ENCODE measurements at regions not wholly inside any gene's neighbourhood (a gene's known extent, or its start where the extent isn't known, plus 50 kb on each side); places are given as distances from the start of the nearest gene placed in this dataset.

GRCh38 chr3:73926360-73927202 is 301.8 kb upstream of the PDZRN3 start:
- Histone ChIP-seq H3K4me2 (replicated peaks; ENCODE audit: extremely low read depth, low read length, poor library complexity, severe bottlenecking) (no peak overlapping the region), H3K79me2 (ENCODE audit: insufficient read depth, low read length) (no peaks in the 10 kb centered on the region), H3K9ac (ENCODE audit: insufficient read depth, low read length, poor library complexity, severe bottlenecking) (no peak overlapping the region), H4K20me1 (ENCODE audit: insufficient read depth, low read length) (no peaks in the 10 kb centered on the region), H2AFZ (ENCODE audit: insufficient read depth, low read depth, low read length, poor library complexity, severe bottlenecking) (no peak overlapping the region), H3K27me3 (ENCODE audit: control insufficient read depth in 2 of 2, insufficient read depth in 2 of 2, low read length in 2 of 2) (no peaks in the 10 kb centered on the region), H3K27ac (ENCODE audit: low read depth in 1 of 2, low read length in 2 of 2) (no peak overlapping the region), H3K4me1 (ENCODE audit: control insufficient read depth in 1 of 2, insufficient read depth in 2 of 2, low read length in 2 of 2) (no peaks in the 10 kb centered on the region), H3K4me3 (replicated peaks in 1 of 3; ENCODE audit: low read depth in 2 of 3, low read length in 3 of 3) (no peak overlapping the region), H3K36me3 (replicated peaks in 1 of 2; ENCODE audit: control insufficient read depth in 1 of 2, insufficient read depth in 2 of 2, low read length in 2 of 2) (no peaks in the 10 kb centered on the region), H3K9me3 (replicated peaks in 1 of 2; ENCODE audit: control insufficient read depth in 1 of 2, insufficient read depth in 1 of 2, low read length in 2 of 2) (peaks cover 0 to 2% of the 10 kb centered on the region in 2 donors)
- Mint-ChIP-seq H3K4me1 (no peaks in the 10 kb centered on the region), H3K4me3 (no peak overlapping the region), H3K9me3 (peaks cover 0 to 10% (median 3%) of the 10 kb centered on the region in 7 donors), H3K36me3 (no peaks in the 10 kb centered on the region), H3K27ac (no peak overlapping the region), H3K27me3 (ENCODE audit: low read depth in 3 of 3) (no peaks in the 10 kb centered on the region)
- 72% methylated on average over 3 of the region's 5 CpGs for WGBS (ENCODE audit: insufficient coverage)
- TF ChIP-seq CTCF (IDR thresholded peaks at IDR 0.05), result no peak
- intact Hi-C loops (cut with micrococcal nuclease), result no loop called here
- no peak for DNase-seq

GRCh38 chr3:73925011-73925410 is 300.3 kb upstream of the PDZRN3 start:
- DNase-seq, result no peak
- no peak overlapping the region for H3K4me3 ChIP-seq (replicated peaks in 1 of 3; ENCODE audit: low read depth in 2 of 3, low read length in 3 of 3)
- Mint-ChIP-seq H3K36me3 (no peaks in the 10 kb centered on the region), H3K9me3 (peaks cover 0 to 5% (median 2%) of the 10 kb centered on the region in 7 donors), H3K4me1 (no peaks in the 10 kb centered on the region), H3K27me3 (ENCODE audit: low read depth in 3 of 3) (no peaks in the 10 kb centered on the region), H3K27ac (no peak overlapping the region), H3K4me3 (no peak overlapping the region)
- no peaks in the 10 kb centered on the region for H3K36me3 ChIP-seq (replicated peaks in 1 of 2; ENCODE audit: control insufficient read depth in 1 of 2, insufficient read depth in 2 of 2, low read length in 2 of 2)
- no peak overlapping the region for H3K9ac ChIP-seq (ENCODE audit: insufficient read depth, low read length, poor library complexity, severe bottlenecking)
- no peaks in the 10 kb centered on the region for H3K4me1 ChIP-seq (ENCODE audit: control insufficient read depth in 1 of 2, insufficient read depth in 2 of 2, low read length in 2 of 2)
- H4K20me1 ChIP-seq (ENCODE audit: insufficient read depth, low read length), result no peaks in the 10 kb centered on the region
- no peak overlapping the region for H2AFZ ChIP-seq (ENCODE audit: insufficient read depth, low read depth, low read length, poor library complexity, severe bottlenecking)
- WGBS (ENCODE audit: insufficient coverage), result 100% methylated on average over 1 of the region's 3 CpGs
- H3K79me2 ChIP-seq (ENCODE audit: insufficient read depth, low read length), result no peaks in the 10 kb centered on the region
- no peak for TF ChIP-seq CTCF (IDR thresholded peaks at IDR 0.05)
- intact Hi-C loops (cut with micrococcal nuclease), result no loop called here
- H3K4me2 ChIP-seq (replicated peaks; ENCODE audit: extremely low read depth, low read length, poor library complexity, severe bottlenecking), result no peak overlapping the region
- H3K27ac ChIP-seq (ENCODE audit: low read depth in 1 of 2, low read length in 2 of 2), result no peak overlapping the region
- H3K27me3 ChIP-seq (ENCODE audit: control insufficient read depth in 2 of 2, insufficient read depth in 2 of 2, low read length in 2 of 2), result no peaks in the 10 kb centered on the region
- peaks cover 0 to 2% of the 10 kb centered on the region in 2 donors for H3K9me3 ChIP-seq (replicated peaks in 1 of 2; ENCODE audit: control insufficient read depth in 1 of 2, insufficient read depth in 1 of 2, low read length in 2 of 2)

Measured in CD14-positive monocyte (primary cell).